Activated B cell treated with CpG ODN at 0.5 μM for 24 hours (primary cell): ENCODE measurements at regions not wholly inside any gene's neighbourhood (a gene's known extent, or its start where the extent isn't known, plus 50 kb on each side); places are given as distances from the start of the nearest gene placed in this dataset.

ENCODE experiments used
- ATAC-seq: fragments of 200-7000 bp; cut with Tn5 transposase; one replicate; pipeline ENCODE4 v1.10.0; 2021; ENCODE audit warnings: low read depth, mild to moderate bottlenecking, moderate library complexity
- CTCF ChIA-PET: fragments of 350-600 bp; sonication (Branson Sonifier 250); formaldehyde crosslinking; loops from one replicate; lab custom pipeline; 2021; ENCODE audit warnings: antibody characterized with exemption; lab: Charles Lee
- POLR2A ChIA-PET: fragments of 350-600 bp; sonication (Branson Sonifier 250); formaldehyde crosslinking; loops from one replicate; lab custom pipeline; 2021; ENCODE audit warnings: antibody characterized with exemption; lab: Charles Lee
- DNase-seq: peaks from one replicate; pipeline ENCODE4 v3.0.0; 2022
- H3K27ac Mint-ChIP-seq: one replicate; pipeline ENCODE4 v1.8.0; 2020; ENCODE audit warnings: mixed read lengths
- H3K27me3 Mint-ChIP-seq: one replicate; pipeline ENCODE4 v1.8.0; 2021; ENCODE audit warnings: mixed read lengths
- H3K36me3 Mint-ChIP-seq: one replicate; pipeline ENCODE4 v1.8.0; 2021; ENCODE audit warnings: low read depth, mixed read lengths
- H3K4me1 Mint-ChIP-seq: one replicate; pipeline ENCODE4 v1.8.0; 2021; ENCODE audit warnings: mixed read lengths
- H3K4me3 Mint-ChIP-seq: one replicate; pipeline ENCODE4 v1.8.0; 2020; ENCODE audit warnings: mild to moderate bottlenecking, mixed read lengths
- H3K9me3 Mint-ChIP-seq: one replicate; pipeline ENCODE4 v1.8.0; 2020; ENCODE audit warnings: mixed read lengths
- intact Hi-C: fragments of 100-400 bp; cut with micrococcal nuclease; formaldehyde crosslinking; loops from one replicate; pipeline ENCODE4 v1.15.1; 2024
- TF ChIP-seq, protein P1 (sequence below): fragments of 200-600 bp; IDR thresholded peaks from one replicate; pipeline ENCODE4 v1.8.0; 2022; ENCODE audit warnings: antibody characterized with exemption, mild to moderate bottlenecking

DNA sequence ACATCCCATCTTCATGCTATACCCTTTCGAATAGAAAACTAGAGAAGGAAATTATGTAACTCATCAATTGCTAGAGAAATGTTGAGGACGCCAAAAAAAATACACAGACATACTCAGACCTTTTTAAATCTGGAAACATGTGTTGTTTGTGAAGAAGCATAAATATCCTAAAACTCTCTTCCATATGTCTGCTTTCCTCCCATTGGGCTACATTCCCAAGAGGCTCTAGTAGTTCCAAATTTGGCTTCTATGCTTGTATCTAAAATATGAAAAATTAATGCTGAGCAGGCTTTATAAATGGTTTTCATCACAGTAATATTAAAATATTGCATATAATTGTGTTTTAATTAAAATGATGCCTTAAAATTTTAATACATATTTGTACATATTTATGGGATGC is 297.9 kb upstream of the PSMD7 start:
- intact Hi-C loops, result no loop called here
- ChIA-PET CTCF (no interaction called here), POLR2A (no interaction called here)
- no peaks in the 10 kb centered on the region for H3K4me1 Mint-ChIP-seq
- no peak for ATAC-seq
- no peak for DNase-seq
- H3K9me3 Mint-ChIP-seq, result peaks cover 25% of the 10 kb centered on the region
- no peaks in the 10 kb centered on the region for H3K36me3 Mint-ChIP-seq
- H3K27ac Mint-ChIP-seq, result no peak overlapping the region
- H3K27me3 Mint-ChIP-seq, result no peaks in the 10 kb centered on the region
- H3K4me3 Mint-ChIP-seq, result no peak overlapping the region
- TF ChIP-seq, protein P1, sequence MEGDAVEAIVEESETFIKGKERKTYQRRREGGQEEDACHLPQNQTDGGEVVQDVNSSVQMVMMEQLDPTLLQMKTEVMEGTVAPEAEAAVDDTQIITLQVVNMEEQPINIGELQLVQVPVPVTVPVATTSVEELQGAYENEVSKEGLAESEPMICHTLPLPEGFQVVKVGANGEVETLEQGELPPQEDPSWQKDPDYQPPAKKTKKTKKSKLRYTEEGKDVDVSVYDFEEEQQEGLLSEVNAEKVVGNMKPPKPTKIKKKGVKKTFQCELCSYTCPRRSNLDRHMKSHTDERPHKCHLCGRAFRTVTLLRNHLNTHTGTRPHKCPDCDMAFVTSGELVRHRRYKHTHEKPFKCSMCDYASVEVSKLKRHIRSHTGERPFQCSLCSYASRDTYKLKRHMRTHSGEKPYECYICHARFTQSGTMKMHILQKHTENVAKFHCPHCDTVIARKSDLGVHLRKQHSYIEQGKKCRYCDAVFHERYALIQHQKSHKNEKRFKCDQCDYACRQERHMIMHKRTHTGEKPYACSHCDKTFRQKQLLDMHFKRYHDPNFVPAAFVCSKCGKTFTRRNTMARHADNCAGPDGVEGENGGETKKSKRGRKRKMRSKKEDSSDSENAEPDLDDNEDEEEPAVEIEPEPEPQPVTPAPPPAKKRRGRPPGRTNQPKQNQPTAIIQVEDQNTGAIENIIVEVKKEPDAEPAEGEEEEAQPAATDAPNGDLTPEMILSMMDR, result no peak

DNA sequence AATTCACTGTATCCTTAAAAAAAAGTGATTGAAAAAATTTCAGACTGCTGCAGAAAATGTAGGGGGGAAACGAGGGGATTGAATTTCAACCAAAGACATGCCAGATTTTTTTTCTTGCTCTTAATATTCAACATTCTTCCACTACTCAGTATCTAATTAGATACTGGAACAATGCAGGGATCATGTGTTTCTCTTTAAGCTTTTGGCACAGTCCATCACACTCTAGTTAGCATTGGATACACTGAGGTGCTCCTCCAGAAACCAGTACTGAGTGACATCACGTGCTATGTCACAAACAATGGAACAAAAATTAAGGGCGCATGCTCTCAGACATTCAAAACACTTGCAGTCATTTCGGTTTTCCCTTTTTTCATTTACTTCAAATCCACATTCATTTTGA is 298.6 kb upstream of the PSMD7 start:
- TF ChIP-seq, protein P1, result no peak
- DNase-seq (no peak), ATAC-seq (no peak)
- intact Hi-C loops, result no loop called here
- CTCF ChIA-PET, result no interaction called here
- POLR2A ChIA-PET, result no interaction called here
- no peaks in the 10 kb centered on the region for H3K36me3 Mint-ChIP-seq
- no peaks in the 10 kb centered on the region for H3K27me3 Mint-ChIP-seq
- no peak overlapping the region for H3K27ac Mint-ChIP-seq
- H3K9me3 Mint-ChIP-seq, result peaks cover 20% of the 10 kb centered on the region
- H3K4me3 Mint-ChIP-seq, result no peak overlapping the region
- no peaks in the 10 kb centered on the region for H3K4me1 Mint-ChIP-seq

DNA sequence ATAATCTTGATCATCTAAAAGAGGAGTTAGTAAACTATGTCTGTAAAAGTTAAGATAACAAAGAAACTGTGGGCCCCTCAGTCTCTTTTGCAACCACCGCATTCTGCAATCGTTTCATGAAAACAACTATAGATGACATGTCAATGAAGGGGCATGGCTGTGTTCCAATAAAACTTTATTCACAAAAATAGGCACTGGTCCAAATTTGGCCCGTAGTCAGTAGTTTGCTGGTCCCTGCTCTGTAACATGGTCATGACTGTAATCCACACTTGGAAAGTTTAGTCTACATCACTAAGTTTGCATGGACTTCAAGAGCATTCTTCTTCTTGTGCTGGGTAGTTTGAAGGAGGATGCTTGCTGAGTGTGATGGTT is 299.3 kb upstream of the PSMD7 start:
- H3K4me1 Mint-ChIP-seq, result no peaks in the 10 kb centered on the region
- TF ChIP-seq, protein P1, result no peak
- H3K9me3 Mint-ChIP-seq, result peaks cover 17% of the 10 kb centered on the region
- intact Hi-C loops, result no loop called here
- H3K4me3 Mint-ChIP-seq, result no peak overlapping the region
- no peak overlapping the region for H3K27ac Mint-ChIP-seq
- POLR2A ChIA-PET, result no interaction called here
- no peak for ATAC-seq
- H3K27me3 Mint-ChIP-seq, result no peaks in the 10 kb centered on the region
- CTCF ChIA-PET, result no interaction called here
- no peaks in the 10 kb centered on the region for H3K36me3 Mint-ChIP-seq
- no peak for DNase-seq

DNA sequence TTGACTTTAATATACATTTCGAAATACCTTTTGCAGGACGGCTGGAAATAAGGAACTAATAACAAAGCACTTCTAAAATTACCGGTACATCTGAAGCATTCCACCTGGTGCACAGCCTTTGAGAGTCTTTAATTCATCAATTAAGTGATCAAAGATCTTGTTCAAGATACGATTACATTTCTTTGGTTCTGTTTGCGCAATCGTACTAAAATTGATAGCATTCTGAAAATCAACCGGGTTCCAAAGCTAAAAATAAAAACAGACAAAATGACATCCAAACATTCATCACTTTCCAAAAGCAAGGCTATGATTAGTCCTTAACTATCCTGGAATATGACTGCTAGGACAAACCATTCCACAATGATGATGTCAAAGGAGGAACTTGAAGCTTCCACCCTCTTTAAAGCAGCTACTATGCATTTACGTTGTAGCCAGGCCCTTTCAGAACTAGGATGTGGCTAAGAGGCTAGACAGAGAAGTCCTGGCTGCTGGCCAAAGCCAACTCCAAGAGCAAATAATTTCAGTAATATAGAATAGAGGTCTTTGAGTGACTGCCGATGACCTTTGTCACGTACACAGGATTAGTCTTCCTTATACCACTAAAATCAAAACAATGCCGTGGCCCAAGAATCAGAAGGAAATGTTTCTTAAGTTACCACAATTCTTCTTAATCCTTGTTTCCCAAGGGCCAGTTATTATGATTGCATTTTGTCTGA is 299.8 kb upstream of the PSMD7 start:
- TF ChIP-seq, protein P1, result no peak
- no peak overlapping the region for H3K27ac Mint-ChIP-seq
- DNase-seq (no peak), ATAC-seq (no peak)
- intact Hi-C loops, result no loop called here
- POLR2A ChIA-PET, result no interaction called here
- H3K4me3 Mint-ChIP-seq, result no peak overlapping the region
- H3K27me3 Mint-ChIP-seq, result no peaks in the 10 kb centered on the region
- peaks cover 15% of the 10 kb centered on the region for H3K9me3 Mint-ChIP-seq
- no peaks in the 10 kb centered on the region for H3K36me3 Mint-ChIP-seq
- no peaks in the 10 kb centered on the region for H3K4me1 Mint-ChIP-seq
- CTCF ChIA-PET, result no interaction called here

DNA sequence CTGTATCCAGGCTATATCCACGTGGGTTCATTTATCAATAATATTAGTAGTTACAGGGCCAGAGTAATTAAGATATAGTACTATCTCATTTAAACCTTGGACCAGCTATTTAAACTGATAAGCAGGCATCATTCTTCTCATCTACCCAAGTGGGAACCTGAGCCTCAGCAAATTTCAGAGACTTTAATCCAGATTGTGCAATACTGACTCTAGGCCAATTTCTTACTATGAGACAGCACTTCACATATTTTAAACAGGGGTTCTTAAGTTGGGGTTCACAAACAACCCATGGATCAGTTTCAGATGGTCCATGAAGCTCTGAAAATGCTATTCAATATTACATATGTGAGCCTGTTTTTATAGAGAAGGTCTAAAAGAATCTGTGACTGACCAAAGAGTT is 302.7 kb upstream of the PSMD7 start:
- DNase-seq (no peak), ATAC-seq (no peak)
- intact Hi-C loops, result no loop called here
- Mint-ChIP-seq H3K9me3 (peaks cover 3% of the 10 kb centered on the region), H3K4me3 (no peak overlapping the region), H3K27me3 (no peaks in the 10 kb centered on the region), H3K36me3 (no peaks in the 10 kb centered on the region), H3K27ac (no peak overlapping the region), H3K4me1 (no peaks in the 10 kb centered on the region)
- POLR2A ChIA-PET, result no interaction called here
- TF ChIP-seq, protein P1, result no peak
- CTCF ChIA-PET, result no interaction called here
